Gastrocnemius medialis (tissue), 4 donors: ENCODE measurements at regions not wholly inside any gene's neighbourhood (a gene's known extent, or its start where the extent isn't known, plus 50 kb on each side); places are given as distances from the start of the nearest gene placed in this dataset.

ENCODE experiments used
- POLR2A ChIP-seq, 2 donors: fragments of 450-650 bp; IDR thresholded peaks; one replicate each; pipeline ENCODE4 v1.6.1; 2017; ENCODE audit warnings: antibody characterized with exemption in 2 of 2, mild to moderate bottlenecking in 2 of 2, moderate library complexity in 2 of 2
- TF ChIP-seq, protein P1 (sequence below), 5 experiments: fragments of 450-650 bp in 3 of 5; fragments of 200-600 bp in 2 of 5; sonication (generic) in 2 of 5; IDR thresholded peaks in 4 of 5; conservative IDR thresholded peaks in 1 of 5; 1 replicate in 4 of 5; 2 replicates in 1 of 5; pipeline ENCODE4 v1.5.1; 2016 to 2019; ENCODE audit warnings: antibody characterized with exemption in 5 of 5, mild to moderate bottlenecking in 3 of 5, moderate library complexity in 3 of 5

DNA sequence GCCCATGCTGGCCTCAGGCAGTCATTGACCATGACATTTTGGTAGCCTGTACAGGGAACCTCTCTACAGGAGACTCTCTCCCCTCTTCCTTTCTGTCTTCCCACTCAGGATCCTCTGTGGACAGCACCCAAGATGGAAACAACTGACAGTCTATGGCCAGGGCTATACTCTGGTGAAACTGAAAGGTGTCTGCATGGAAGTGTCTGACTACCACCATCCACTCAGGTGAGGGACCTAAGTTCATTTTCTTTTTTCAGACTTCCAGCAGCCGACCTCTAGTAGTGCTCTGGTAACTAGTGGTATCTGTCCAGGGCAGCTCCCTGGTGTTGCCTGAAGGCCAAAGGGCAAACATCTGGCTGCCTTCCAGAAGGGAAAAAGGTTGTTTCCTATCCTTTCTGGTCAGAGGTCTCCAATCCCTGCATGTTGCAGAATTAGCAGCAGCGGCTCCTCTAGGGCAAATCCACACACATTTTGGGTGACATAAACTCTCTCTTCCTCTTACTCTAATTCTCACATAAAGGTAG, 804.5 kb downstream of the C4orf33 start:
- TF ChIP-seq POLR2A (IDR thresholded peaks at IDR 0.05): no peak
- TF ChIP-seq, protein P1, sequence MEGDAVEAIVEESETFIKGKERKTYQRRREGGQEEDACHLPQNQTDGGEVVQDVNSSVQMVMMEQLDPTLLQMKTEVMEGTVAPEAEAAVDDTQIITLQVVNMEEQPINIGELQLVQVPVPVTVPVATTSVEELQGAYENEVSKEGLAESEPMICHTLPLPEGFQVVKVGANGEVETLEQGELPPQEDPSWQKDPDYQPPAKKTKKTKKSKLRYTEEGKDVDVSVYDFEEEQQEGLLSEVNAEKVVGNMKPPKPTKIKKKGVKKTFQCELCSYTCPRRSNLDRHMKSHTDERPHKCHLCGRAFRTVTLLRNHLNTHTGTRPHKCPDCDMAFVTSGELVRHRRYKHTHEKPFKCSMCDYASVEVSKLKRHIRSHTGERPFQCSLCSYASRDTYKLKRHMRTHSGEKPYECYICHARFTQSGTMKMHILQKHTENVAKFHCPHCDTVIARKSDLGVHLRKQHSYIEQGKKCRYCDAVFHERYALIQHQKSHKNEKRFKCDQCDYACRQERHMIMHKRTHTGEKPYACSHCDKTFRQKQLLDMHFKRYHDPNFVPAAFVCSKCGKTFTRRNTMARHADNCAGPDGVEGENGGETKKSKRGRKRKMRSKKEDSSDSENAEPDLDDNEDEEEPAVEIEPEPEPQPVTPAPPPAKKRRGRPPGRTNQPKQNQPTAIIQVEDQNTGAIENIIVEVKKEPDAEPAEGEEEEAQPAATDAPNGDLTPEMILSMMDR (IDR thresholded peaks at IDR 0.05 in 4 of 5, conservative IDR thresholded peaks at IDR 0.05 in 1 of 5): no peak
